ENCODE measurements at regions not wholly inside any gene's neighbourhood (a gene's known extent, or its start where the extent isn't known, plus 50 kb on each side); places are given as distances from the start of the nearest gene placed in this dataset.

- DNase-seq (ENCODE audit: low read depth), result peak; percentile 30
- no peak overlapping the region for H3K4me3 ChIP-seq (ENCODE audit: low read depth, low read length)
- TF ChIP-seq CTCF (conservative IDR thresholded peaks at IDR 0.05; ENCODE audit: low read depth, low read length), result peak; percentile 2
These were observed 214.5 kb downstream of the SOX4 start for GRCh38 chr6:21808045-21808470.

GRCh38 chr6:21808551-21809242 lies 215.1 kb downstream of the SOX4 start:
- no peak for DNase-seq (ENCODE audit: low read depth)
- no peak overlapping the region for H3K4me3 ChIP-seq (ENCODE audit: low read depth, low read length)
- no peak for TF ChIP-seq CTCF (conservative IDR thresholded peaks at IDR 0.05; ENCODE audit: low read depth, low read length)

GRCh38 chr6:21811484-21811883 lies 217.9 kb downstream of the SOX4 start:
- no peak for TF ChIP-seq CTCF (conservative IDR thresholded peaks at IDR 0.05; ENCODE audit: low read depth, low read length)
- no peak overlapping the region for H3K4me3 ChIP-seq (ENCODE audit: low read depth, low read length)
- DNase-seq (ENCODE audit: low read depth), result no peak

- TF ChIP-seq CTCF (conservative IDR thresholded peaks at IDR 0.05; ENCODE audit: low read depth, low read length), result no peak
These were observed 222.7 kb downstream of the SOX4 start for GRCh38 chr6:21816231-21816630.

GRCh38 chr6:21820442-21820841 lies 226.9 kb downstream of the SOX4 start:
- no peak for DNase-seq (ENCODE audit: low read depth)
- no peak for TF ChIP-seq CTCF (conservative IDR thresholded peaks at IDR 0.05; ENCODE audit: low read depth, low read length)
- no peak overlapping the region for H3K4me3 ChIP-seq (ENCODE audit: low read depth, low read length)

More at GRCh38 chr6:21816231-21816630, 222.7 kb downstream of the SOX4 start:
- no peak overlapping the region for H3K4me3 ChIP-seq (ENCODE audit: low read depth, low read length)
- no peak for DNase-seq (ENCODE audit: low read depth)

GRCh38 chr6:21823371-21823770 lies 229.8 kb downstream of the SOX4 start:
- no peak for TF ChIP-seq CTCF (conservative IDR thresholded peaks at IDR 0.05; ENCODE audit: low read depth, low read length)
- DNase-seq (ENCODE audit: low read depth), result no peak
- H3K4me3 ChIP-seq (ENCODE audit: low read depth, low read length), result no peak overlapping the region
